ENCODE measurements at regions not wholly inside any gene's neighbourhood (a gene's known extent, or its start where the extent isn't known, plus 50 kb on each side); places are given as distances from the start of the nearest gene placed in this dataset.
"Not testable (repeated sequence)": the region's sequence is repeated elsewhere in the genome, so short reads cannot be mapped to it uniquely, and the experiment has no call there.

DNA sequence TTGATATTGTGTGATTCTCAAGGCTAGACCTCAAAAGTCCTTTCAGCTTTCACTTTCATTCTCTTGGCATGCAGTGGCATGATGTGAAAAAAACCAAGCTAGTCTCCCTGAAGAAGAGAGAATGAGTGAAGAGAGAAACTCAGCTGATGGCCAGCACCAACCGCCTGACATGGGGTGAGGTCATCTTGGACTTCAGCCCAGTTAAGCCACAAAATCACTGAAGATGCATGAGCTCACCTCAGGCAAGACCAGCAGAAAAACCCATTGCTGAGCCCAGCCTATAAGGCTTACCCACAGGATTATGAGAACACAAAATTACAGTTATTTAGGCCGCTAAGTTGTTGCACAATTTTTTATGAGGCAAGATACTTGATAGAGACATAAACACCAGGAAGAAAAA is 496.5 kb downstream of the TOX3 start:
- DNase-seq: no peak

GRCh38 chr16:52035436-52035835 is 511.5 kb downstream of the TOX3 start:
- DNase-seq: no peak

DNA sequence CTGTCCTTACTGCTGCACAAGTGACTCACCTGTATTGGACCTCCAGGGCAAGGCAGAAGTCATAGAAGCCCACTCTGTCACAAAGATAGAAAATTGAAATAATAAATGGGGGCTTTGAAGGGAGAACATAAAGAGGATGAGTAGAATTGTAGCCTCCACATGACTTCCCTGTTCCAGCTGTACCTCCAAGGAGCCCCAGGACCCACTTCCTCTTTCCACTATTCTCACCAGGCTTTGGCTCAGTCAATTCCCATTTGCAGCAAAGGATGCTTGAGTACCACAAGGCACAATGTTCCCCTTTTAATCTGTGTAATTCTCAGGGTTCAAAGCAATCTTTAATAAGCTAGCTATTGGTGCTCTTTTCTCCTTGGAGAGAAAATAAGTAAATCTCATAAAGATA is 512.1 kb downstream of the TOX3 start:
- DNase-seq: no peak

- DNase-seq: no peak
These were observed 513.0 kb downstream of the TOX3 start for GRCh38 chr16:52033992-52034391.

DNA sequence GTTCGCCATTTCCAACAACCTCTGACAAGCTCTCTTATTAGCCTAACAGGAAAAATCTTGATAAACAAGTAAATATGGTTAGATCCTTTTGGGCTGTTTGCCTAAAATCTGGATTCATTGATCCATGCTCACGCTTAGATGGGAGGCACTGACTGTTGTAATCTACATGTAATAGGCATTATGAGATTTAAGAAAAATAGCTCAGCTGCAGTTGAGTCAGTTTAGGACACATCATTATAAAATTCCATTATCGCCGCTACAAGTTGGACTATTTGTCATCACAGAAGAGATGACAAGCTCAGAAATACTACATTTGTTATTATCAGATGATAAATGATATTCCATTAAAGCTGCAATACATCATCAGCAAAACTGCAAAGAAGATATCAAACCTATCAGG is 524.0 kb downstream of the TOX3 start:
- no peak for DNase-seq

- no peak for DNase-seq
These were observed 524.8 kb downstream of the TOX3 start for GRCh38 chr16:52022177-52022576.

GRCh38 chr16:52016387-52016786 is 530.6 kb downstream of the TOX3 start:
- DNase-seq: no peak

GRCh38 chr16:52005551-52005950 is 541.4 kb downstream of the TOX3 start:
- DNase-seq: no peak

GRCh38 chr16:52004343-52004742 is 542.6 kb downstream of the TOX3 start:
- DNase-seq: no peak

DNA sequence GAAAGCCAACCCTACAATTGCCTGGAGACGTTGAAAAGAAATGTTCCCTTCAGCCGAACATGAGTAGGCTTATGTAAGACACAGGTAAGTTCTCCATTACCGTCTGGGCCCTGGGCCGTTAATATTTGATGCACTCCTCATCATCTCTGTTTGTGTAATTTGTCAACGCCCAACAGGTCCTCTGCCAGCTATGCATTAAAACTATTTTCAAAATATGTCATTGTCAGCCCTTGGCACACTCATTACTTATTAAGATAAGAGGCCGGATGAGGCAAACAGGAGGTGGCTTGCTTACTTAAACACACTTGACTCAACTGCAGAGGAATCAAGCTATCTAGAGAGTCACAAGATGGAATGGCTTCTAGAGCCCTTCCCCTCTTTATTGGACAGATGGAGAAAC is 544.9 kb downstream of the TOX3 start:
- DNase-seq: no peak

GRCh38 chr16:51996516-51996915 is 550.4 kb downstream of the TOX3 start:
- DNase-seq: no peak

- DNase-seq: no peak
These were observed 552.3 kb downstream of the TOX3 start for GRCh38 chr16:51994597-51994996.

- DNase-seq: no peak
These were observed 557.2 kb downstream of the TOX3 start for GRCh38 chr16:51989637-51990230.

DNA sequence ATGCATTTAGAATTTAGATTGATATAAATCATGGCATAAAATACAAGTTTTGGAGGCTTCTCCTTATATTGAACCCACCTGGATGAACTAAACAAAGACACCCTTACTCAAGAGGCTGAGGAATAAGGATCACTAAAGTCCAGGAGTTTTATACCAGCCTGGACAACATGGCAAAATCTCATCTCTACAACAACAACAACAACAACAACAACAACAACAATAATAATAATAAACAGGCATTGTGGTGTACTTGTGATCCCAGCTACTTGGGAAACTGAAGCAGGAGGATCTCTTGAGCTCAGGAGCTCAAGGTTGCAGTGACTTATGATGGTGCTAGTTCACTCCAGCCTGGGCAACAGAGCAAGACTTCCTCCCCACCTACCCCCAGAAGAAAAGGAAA is 558.0 kb downstream of the TOX3 start:
- DNase-seq: no peak

GRCh38 chr16:51987519-51987918 is 559.4 kb downstream of the TOX3 start:
- DNase-seq: no peak

GRCh38 chr16:51986717-51987116 is 560.2 kb downstream of the TOX3 start:
- no peak for DNase-seq

DNA sequence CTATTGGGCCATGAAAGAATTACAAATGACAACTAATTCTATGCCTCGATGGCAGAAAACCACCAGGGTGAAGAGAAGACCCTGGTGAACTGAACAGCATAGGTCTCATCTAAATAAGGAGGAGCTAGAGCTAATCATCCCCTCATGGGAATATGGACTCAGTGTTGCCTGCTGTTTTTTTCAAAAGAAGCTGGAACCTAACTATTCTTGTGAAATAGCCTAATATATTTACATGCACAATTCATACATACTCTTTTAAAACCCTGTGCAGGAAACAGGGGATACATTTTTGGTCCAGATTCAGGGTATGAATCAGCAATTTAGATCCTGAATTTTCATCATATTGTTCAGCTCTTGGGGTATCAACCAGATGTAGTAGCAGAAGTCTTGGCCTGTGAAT is 560.6 kb downstream of the TOX3 start:
- no peak for DNase-seq

- no peak for DNase-seq
These were observed 561.8 kb downstream of the TOX3 start for GRCh38 chr16:51985126-51985525.

- DNase-seq: no peak
These were observed 562.5 kb downstream of the TOX3 start for GRCh38 chr16:51984395-51984794.

GRCh38 chr16:51982715-51983680 is 563.9 kb downstream of the TOX3 start:
- DNase-seq: peak; percentile 42

DNA sequence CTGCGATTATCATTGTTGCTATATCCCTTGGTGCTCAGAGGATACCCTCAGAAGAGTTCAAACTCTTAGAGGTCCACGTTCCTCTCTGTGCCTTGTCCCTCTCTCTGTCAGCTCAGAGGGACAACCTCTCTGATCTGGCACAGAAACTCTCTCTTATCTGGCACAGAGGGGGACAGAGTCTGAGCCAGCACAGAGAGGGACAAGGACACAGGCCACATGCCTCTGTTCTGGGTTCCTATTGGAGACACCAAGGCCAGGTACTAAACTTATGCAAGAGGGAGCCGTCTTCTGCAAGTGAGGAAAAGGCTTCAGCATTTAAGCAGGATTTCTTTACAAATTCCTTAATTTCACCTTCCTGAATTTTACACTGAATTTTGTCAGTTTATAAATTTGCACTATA is 565.2 kb downstream of the TOX3 start:
- no peak for DNase-seq

DNA sequence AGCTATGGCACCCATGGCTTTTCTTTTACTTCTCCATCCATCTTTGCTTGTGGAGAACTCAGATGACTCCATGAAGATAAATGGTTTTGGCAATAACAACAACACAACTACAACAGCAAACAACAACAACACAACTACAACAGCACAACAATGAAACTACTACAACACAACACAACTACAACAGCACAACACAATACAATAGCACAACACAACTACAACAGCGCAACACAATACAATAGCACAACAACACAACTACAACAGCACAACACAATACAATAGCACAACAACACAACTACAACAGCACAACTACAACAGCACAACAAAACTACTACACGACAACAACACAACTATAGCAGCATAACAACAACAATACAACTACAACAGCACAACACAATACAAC is 569.4 kb downstream of the TOX3 start:
- not testable (repeated sequence) for DNase-seq

DNA sequence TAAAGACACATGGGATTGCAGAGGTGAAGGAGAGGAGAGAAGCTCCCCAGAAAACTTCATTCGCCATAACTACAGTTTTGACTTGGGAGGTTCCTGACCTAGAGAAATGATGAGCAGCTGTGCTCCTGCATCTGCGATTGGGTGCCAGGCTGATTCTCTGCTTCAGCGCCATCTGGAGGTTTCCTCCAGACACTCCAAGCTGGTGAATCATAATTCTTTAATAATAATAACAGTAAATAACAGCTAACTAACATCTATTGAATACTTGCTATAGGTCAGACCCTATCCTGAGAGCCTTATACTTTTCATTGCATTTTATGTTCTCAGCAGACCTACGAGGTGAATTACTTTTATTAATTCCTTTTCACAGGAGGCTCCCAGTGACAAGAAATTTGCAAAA is 575.8 kb downstream of the TOX3 start:
- no peak for DNase-seq

- no peak for DNase-seq
These were observed 578.2 kb downstream of the TOX3 start for GRCh38 chr16:51968749-51969148.

All from hindlimb muscle (tissue), 1 donor.